ENCODE measurements at regions not wholly inside any gene's neighbourhood (a gene's known extent, or its start where the extent isn't known, plus 50 kb on each side); places are given as distances from the start of the nearest gene placed in this dataset.

DNA sequence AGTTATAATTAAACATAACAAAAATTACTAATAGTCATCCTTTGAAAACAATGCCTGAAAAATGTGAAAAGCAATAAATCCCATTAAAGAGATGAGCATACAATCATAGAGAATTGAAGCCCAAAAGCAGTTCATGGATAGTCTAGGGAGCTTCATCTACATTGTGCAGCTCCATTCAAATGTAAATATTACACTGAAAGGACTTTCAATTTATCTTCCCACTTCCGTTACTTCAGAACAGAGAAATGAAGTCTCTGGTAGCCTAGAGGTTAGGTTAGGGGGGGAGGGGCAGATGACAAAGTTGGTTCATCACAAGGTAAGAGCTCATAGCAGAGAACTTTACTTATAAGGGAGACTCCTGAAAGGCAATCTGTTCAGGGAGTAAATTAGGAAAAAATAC lies 126.6 kb upstream of the RGPD4 start:
- H3K36me3 ChIP-seq (replicated peaks in 1 of 2; ENCODE audit: control insufficient read depth in 1 of 2, insufficient read depth in 2 of 2, low read length in 1 of 2), result no peaks in the 10 kb centered on the region
- H3K9ac ChIP-seq, result no peak overlapping the region
- H3F3A ChIP-seq (replicated peaks; ENCODE audit: insufficient read depth), result no peaks in the 10 kb centered on the region
- no peaks in the 10 kb centered on the region for H3K4me1 ChIP-seq (ENCODE audit: control insufficient read depth in 1 of 2, insufficient read depth in 2 of 2, low read depth in 1 of 2, low read length in 1 of 2)
- H3K9me3 ChIP-seq, result no peaks in the 10 kb centered on the region
- no peak overlapping the region for H3K27ac ChIP-seq (ENCODE audit: low read depth in 2 of 2, low read length in 1 of 2)
- no peak overlapping the region for H2AFZ ChIP-seq (ENCODE audit: low read depth)
- TF ChIP-seq FOXM1 (IDR thresholded peaks at IDR 0.05; ENCODE audit: low read depth) (no peak), FOSL2 (IDR thresholded peaks at IDR 0.05; ENCODE audit: borderline replicate concordance, low read depth) (no peak), RXRA (IDR thresholded peaks at IDR 0.05; ENCODE audit: borderline replicate concordance, low read depth) (no peak)
- no peaks in the 10 kb centered on the region for H3K9me2 ChIP-seq
- H3K27me3 ChIP-seq (ENCODE audit: insufficient read depth), result no peaks in the 10 kb centered on the region
- no peak overlapping the region for H3K4me3 ChIP-seq (ENCODE audit: low read depth in 2 of 2, low read length in 1 of 2)
- ChIA-PET CTCF (interaction anchor here (1.1 to 1.3 kb wide), 2 partner anchors 9 to 24 kb away, joined by 5 to 6 read pairs; no protein-coding TSS in a partner anchor), POLR2A (no interaction called here)
- H3K4me2 ChIP-seq, result no peak overlapping the region
- WGBS (ENCODE audit: low lambda C conversion rate), result 88% methylated on average over 1 of the region's 1 CpG
- H3K79me2 ChIP-seq (ENCODE audit: insufficient read depth), result no peaks in the 10 kb centered on the region
- H4K20me1 ChIP-seq (ENCODE audit: insufficient read depth), result no peaks in the 10 kb centered on the region
- DNase-seq, result no peak

DNA sequence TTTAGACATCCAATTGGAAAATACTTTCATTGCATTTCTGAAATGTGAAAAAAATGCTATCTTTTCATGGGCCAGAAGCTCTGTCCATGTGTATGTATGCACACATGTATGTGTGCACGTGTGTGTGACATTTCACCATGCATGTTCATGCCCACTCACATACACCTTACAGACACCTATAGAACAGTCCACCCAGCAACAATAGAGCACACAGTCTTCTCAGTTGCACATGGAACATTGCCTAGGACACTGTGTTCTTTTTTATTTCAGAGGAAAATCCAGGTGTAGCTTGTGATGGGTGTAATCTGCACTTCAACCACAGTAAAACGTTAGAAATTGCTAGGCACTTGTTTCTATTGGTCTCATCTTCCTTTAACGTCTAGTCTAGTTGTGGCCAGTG lies 114.8 kb upstream of the RGPD4 start:
- ChIA-PET POLR2A (no interaction called here), CTCF (no interaction called here)
- Histone ChIP-seq H3K9me3 (no peaks in the 10 kb centered on the region), H3K27ac (ENCODE audit: low read depth in 2 of 2, low read length in 1 of 2) (no peak overlapping the region), H2AFZ (ENCODE audit: low read depth) (no peak overlapping the region), H3K9me2 (no peaks in the 10 kb centered on the region), H3K9ac (no peak overlapping the region), H3K4me2 (no peak overlapping the region), H4K20me1 (ENCODE audit: insufficient read depth) (no peaks in the 10 kb centered on the region), H3K4me3 (ENCODE audit: low read depth in 2 of 2, low read length in 1 of 2) (no peak overlapping the region), H3F3A (replicated peaks; ENCODE audit: insufficient read depth) (no peaks in the 10 kb centered on the region), H3K27me3 (ENCODE audit: insufficient read depth) (no peaks in the 10 kb centered on the region), H3K79me2 (ENCODE audit: insufficient read depth) (no peaks in the 10 kb centered on the region), H3K4me1 (ENCODE audit: control insufficient read depth in 1 of 2, insufficient read depth in 2 of 2, low read depth in 1 of 2, low read length in 1 of 2) (peaks cover 0 to 2% of the 10 kb centered on the region in 2 experiments; a peak in 1 of 4 replicates), H3K36me3 (replicated peaks in 1 of 2; ENCODE audit: control insufficient read depth in 1 of 2, insufficient read depth in 2 of 2, low read length in 1 of 2) (no peaks in the 10 kb centered on the region)
- 28% methylated on average over 3 of the region's 3 CpGs for WGBS (ENCODE audit: low lambda C conversion rate)
- DNase-seq, result no peak
- TF ChIP-seq, protein P1, sequence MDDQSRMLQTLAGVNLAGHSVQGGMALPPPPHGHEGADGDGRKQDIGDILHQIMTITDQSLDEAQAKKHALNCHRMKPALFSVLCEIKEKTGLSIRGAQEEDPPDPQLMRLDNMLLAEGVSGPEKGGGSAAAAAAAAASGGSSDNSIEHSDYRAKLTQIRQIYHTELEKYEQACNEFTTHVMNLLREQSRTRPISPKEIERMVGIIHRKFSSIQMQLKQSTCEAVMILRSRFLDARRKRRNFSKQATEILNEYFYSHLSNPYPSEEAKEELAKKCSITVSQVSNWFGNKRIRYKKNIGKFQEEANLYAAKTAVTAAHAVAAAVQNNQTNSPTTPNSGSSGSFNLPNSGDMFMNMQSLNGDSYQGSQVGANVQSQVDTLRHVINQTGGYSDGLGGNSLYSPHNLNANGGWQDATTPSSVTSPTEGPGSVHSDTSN (IDR thresholded peaks at IDR 0.05), result no peak
- TF ChIP-seq MEF2A (IDR thresholded peaks at IDR 0.05; ENCODE audit: borderline replicate concordance, low read depth), result no peak
- TF ChIP-seq, protein P2, sequence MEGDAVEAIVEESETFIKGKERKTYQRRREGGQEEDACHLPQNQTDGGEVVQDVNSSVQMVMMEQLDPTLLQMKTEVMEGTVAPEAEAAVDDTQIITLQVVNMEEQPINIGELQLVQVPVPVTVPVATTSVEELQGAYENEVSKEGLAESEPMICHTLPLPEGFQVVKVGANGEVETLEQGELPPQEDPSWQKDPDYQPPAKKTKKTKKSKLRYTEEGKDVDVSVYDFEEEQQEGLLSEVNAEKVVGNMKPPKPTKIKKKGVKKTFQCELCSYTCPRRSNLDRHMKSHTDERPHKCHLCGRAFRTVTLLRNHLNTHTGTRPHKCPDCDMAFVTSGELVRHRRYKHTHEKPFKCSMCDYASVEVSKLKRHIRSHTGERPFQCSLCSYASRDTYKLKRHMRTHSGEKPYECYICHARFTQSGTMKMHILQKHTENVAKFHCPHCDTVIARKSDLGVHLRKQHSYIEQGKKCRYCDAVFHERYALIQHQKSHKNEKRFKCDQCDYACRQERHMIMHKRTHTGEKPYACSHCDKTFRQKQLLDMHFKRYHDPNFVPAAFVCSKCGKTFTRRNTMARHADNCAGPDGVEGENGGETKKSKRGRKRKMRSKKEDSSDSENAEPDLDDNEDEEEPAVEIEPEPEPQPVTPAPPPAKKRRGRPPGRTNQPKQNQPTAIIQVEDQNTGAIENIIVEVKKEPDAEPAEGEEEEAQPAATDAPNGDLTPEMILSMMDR (IDR thresholded peaks at IDR 0.05), result no peak
- no peak for TF ChIP-seq USF2 (IDR thresholded peaks at IDR 0.05; ENCODE audit: borderline replicate concordance, low read depth, low read length)
- no peak for TF ChIP-seq POLR2AphosphoS5 (IDR thresholded peaks at IDR 0.05; ENCODE audit: low read depth, low read length)
- TF ChIP-seq, protein P3, sequence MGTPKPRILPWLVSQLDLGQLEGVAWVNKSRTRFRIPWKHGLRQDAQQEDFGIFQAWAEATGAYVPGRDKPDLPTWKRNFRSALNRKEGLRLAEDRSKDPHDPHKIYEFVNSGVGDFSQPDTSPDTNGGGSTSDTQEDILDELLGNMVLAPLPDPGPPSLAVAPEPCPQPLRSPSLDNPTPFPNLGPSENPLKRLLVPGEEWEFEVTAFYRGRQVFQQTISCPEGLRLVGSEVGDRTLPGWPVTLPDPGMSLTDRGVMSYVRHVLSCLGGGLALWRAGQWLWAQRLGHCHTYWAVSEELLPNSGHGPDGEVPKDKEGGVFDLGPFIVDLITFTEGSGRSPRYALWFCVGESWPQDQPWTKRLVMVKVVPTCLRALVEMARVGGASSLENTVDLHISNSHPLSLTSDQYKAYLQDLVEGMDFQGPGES (IDR thresholded peaks at IDR 0.05; ENCODE audit: low read depth, low read length), result no peak

All from SK-N-SH (cell line).